H1 (cell line): ENCODE measurements at regions not wholly inside any gene's neighbourhood (a gene's known extent, or its start where the extent isn't known, plus 50 kb on each side); places are given as distances from the start of the nearest gene placed in this dataset.

ENCODE experiments used
- CTCF ChIA-PET: fragments of 300-600 bp; sonication (Branson Sonifier 250); formaldehyde crosslinking; loops from one replicate; lab custom pipeline; 2021; ENCODE audit not compliant: partially characterized antibody; lab: Charles Lee
- POLR2A ChIA-PET: fragments of 300-600 bp; sonication (Branson Sonifier 250); formaldehyde crosslinking; loops from one replicate; lab custom pipeline; 2021; ENCODE audit warnings: inconsistent platforms; ENCODE audit not compliant: partially characterized antibody; lab: Charles Lee
- DNase-seq, 2 experiments: peaks; one replicate each; pipeline versions ENCODE4 v3.0.0 to v3.0.0-alpha.2; 2010 to 2022; ENCODE audit warnings: low spot score in 2 of 2, low read depth in 1 of 2, mixed read lengths in 1 of 2
- FAIRE-seq: peaks from 2 replicates; lab custom pipeline; 2011; peaks lifted over from hg19 to GRCh38; lab: Jason Lieb, UNC
- H2AFZ ChIP-seq: 2 replicates; pipeline ENCODE4 v1.8.1; 2012; ENCODE audit warnings: low read length, inconsistent platforms
- H2AK5ac ChIP-seq: 2 replicates; pipeline ENCODE4 v1.6.1; 2013; ENCODE audit warnings: low read depth, low read length
- H2BK120ac ChIP-seq: replicated peaks from 2 replicates; pipeline ENCODE3; 2013; ENCODE audit warnings: low read depth, low read length, inconsistent platforms
- H2BK12ac ChIP-seq: 2 replicates; pipeline ENCODE4 v1.6.1; 2013; ENCODE audit warnings: low read depth, low read length
- H2BK15ac ChIP-seq: 2 replicates; pipeline ENCODE4 v1.6.1; 2013; ENCODE audit warnings: low read length
- H2BK20ac ChIP-seq: 2 replicates; pipeline ENCODE4 v1.6.1; 2013; ENCODE audit warnings: low read length
- H2BK5ac ChIP-seq: 2 replicates; pipeline ENCODE4 v1.6.1; 2013; ENCODE audit warnings: low read depth, low read length
- H3K14ac ChIP-seq: 2 replicates; pipeline ENCODE4 v1.6.1; 2013; ENCODE audit warnings: inconsistent platforms; ENCODE audit not compliant: insufficient read length
- H3K18ac ChIP-seq: 2 replicates; pipeline ENCODE4 v1.6.1; 2013; ENCODE audit warnings: low read length; ENCODE audit errors: extremely low read depth
- H3K23ac ChIP-seq: 2 replicates; pipeline ENCODE4 v1.6.1; 2013; ENCODE audit warnings: inconsistent platforms; ENCODE audit not compliant: insufficient read length
- H3K23me2 ChIP-seq: 2 replicates; pipeline ENCODE4 v1.6.1; 2013; ENCODE audit warnings: low read depth, low read length
- H3K27ac ChIP-seq: 2 replicates; pipeline ENCODE4 v1.6.1; 2011; ENCODE audit warnings: low read depth, low read length, inconsistent platforms
- H3K27me3 ChIP-seq, 4 experiments: replicated peaks in 1 of 4; 1 replicate in 1 of 4; 2 replicates in 3 of 4; pipeline versions ENCODE4 v1.6.1 to v1.8.1; 2011 to 2013; ENCODE audit warnings: low read length in 3 of 4, mild to moderate bottlenecking in 3 of 4, inconsistent platforms in 2 of 4, mixed read lengths in 2 of 4, moderate library complexity in 1 of 4; ENCODE audit not compliant: control insufficient read depth in 3 of 4, insufficient read depth in 3 of 4; ENCODE audit errors: extremely low read depth in 1 of 4
- H3K36me3 ChIP-seq, 4 experiments: 2 replicates each; pipeline versions ENCODE4 v1.6.1 to v1.8.1; 2011 to 2013; ENCODE audit warnings: mild to moderate bottlenecking in 4 of 4, low read length in 3 of 4, moderate library complexity in 2 of 4, control low read depth in 1 of 4, inconsistent platforms in 1 of 4; ENCODE audit not compliant: insufficient read depth in 4 of 4, control insufficient read depth in 2 of 4
- H3K4ac ChIP-seq: replicated peaks from 2 replicates; pipeline ENCODE3; 2013; ENCODE audit warnings: low read length, low read depth, mixed read lengths, inconsistent platforms; ENCODE audit not compliant: insufficient read length
- H3K4me1 ChIP-seq, 4 experiments: replicated peaks in 1 of 4; 1 replicate in 1 of 4; 2 replicates in 3 of 4; pipeline versions ENCODE4 v1.6.1 to v1.8.1; 2011 to 2013; ENCODE audit warnings: low read length in 3 of 4, inconsistent platforms in 2 of 4, mixed read lengths in 1 of 4; ENCODE audit not compliant: insufficient read depth in 4 of 4, control insufficient read depth in 3 of 4
- H3K4me2 ChIP-seq, 2 experiments: 2 replicates each; pipeline versions ENCODE4 v1.6.1 to v1.8.1; 2011 to 2013; ENCODE audit warnings: low read depth in 2 of 2, low read length in 2 of 2, control low read depth in 1 of 2, inconsistent platforms in 1 of 2, mild to moderate bottlenecking in 1 of 2; ENCODE audit not compliant: insufficient read depth in 1 of 2
- H3K4me3 ChIP-seq, 4 experiments: fragments of 200-600, 300-600 bp in 1 of 4; sonication (generic), shearing (Covaris generic), sonication (Bioruptor Twin) in 1 of 4; 2 replicates each; pipeline versions ENCODE4 v1.5.1 to v1.8.1; 2011 to 2016; ENCODE audit warnings: low read length in 4 of 4, low read depth in 3 of 4, control low read depth in 2 of 4, inconsistent platforms in 2 of 4, mild to moderate bottlenecking in 2 of 4, mixed read lengths in 1 of 4, moderate library complexity in 1 of 4; ENCODE audit not compliant: insufficient read depth in 2 of 4; ENCODE audit errors: extremely low read depth in 1 of 4
- H3K56ac ChIP-seq: replicated peaks from 2 replicates; pipeline ENCODE3; 2013; ENCODE audit warnings: low read depth, mild to moderate bottlenecking, mixed read lengths, low read length, inconsistent platforms; ENCODE audit not compliant: insufficient read length
- H3K79me1 ChIP-seq: 2 replicates; pipeline ENCODE4 v1.6.1; 2013; ENCODE audit warnings: low read depth, low read length, control low read depth
- H3K79me2 ChIP-seq, 2 experiments: 2 replicates each; pipeline versions ENCODE4 v1.6.1 to v1.8.1; 2012 to 2013; ENCODE audit warnings: low read length in 2 of 2, mild to moderate bottlenecking in 2 of 2, inconsistent platforms in 1 of 2; ENCODE audit not compliant: insufficient read depth in 2 of 2, control insufficient read depth in 1 of 2
- H3K9ac ChIP-seq, 4 experiments: replicated peaks in 1 of 4; 1 replicate in 1 of 4; 2 replicates in 3 of 4; pipeline versions ENCODE4 v1.6.1 to v1.8.1; 2011 to 2013; ENCODE audit warnings: low read depth in 3 of 4, low read length in 3 of 4, control low read depth in 2 of 4, mild to moderate bottlenecking in 2 of 4, moderate library complexity in 2 of 4, inconsistent platforms in 1 of 4; ENCODE audit errors: extremely low read depth in 1 of 4
- H3K9me3 ChIP-seq, 2 experiments: 2 replicates each; pipeline versions ENCODE4 v1.6.1 to v1.8.1; 2012 to 2013; ENCODE audit warnings: mild to moderate bottlenecking in 2 of 2, moderate library complexity in 2 of 2, control low read depth in 1 of 2, inconsistent platforms in 1 of 2, low read depth in 1 of 2, low read length in 1 of 2, mixed read lengths in 1 of 2; ENCODE audit not compliant: insufficient read depth in 2 of 2
- H4K20me1 ChIP-seq, 2 experiments: replicated peaks in 1 of 2; 2 replicates each; pipeline versions ENCODE3 to v1.8.1; 2011 to 2013; ENCODE audit warnings: inconsistent platforms in 2 of 2, low read length in 2 of 2, mild to moderate bottlenecking in 1 of 2; ENCODE audit not compliant: insufficient read depth in 2 of 2, control insufficient read depth in 1 of 2
- H4K5ac ChIP-seq: 2 replicates; pipeline ENCODE4 v1.6.1; 2013; ENCODE audit warnings: low read length, low read depth, mixed read lengths, inconsistent platforms; ENCODE audit not compliant: insufficient read length
- H4K8ac ChIP-seq: 2 replicates; pipeline ENCODE4 v1.8.0; 2013; ENCODE audit warnings: mild to moderate bottlenecking, moderate library complexity, low read length, inconsistent platforms; ENCODE audit not compliant: insufficient read depth; ENCODE audit errors: extremely low read depth
- H4K91ac ChIP-seq: replicated peaks from 2 replicates; pipeline ENCODE3; 2013; ENCODE audit warnings: low read length, mixed read lengths, inconsistent platforms; ENCODE audit not compliant: insufficient read length
- BRCA1 ChIP-seq: IDR thresholded peaks from 2 replicates; pipeline ENCODE4 v1.6.1; 2012; ENCODE audit warnings: low read depth, low read length, improper control_type of control experiment
- CHD2 ChIP-seq: IDR thresholded peaks from 2 replicates; pipeline ENCODE4 v1.6.1; 2012; ENCODE audit warnings: low read length, improper control_type of control experiment
- CREB1 ChIP-seq: IDR thresholded peaks from 2 replicates; pipeline ENCODE4 v1.6.1; 2012; ENCODE audit warnings: inconsistent platforms
- CTBP2 ChIP-seq: IDR thresholded peaks from 2 replicates; pipeline ENCODE4 v1.7.0; 2011; ENCODE audit warnings: borderline replicate concordance, mild to moderate bottlenecking, moderate library complexity, mixed read lengths, low read length; ENCODE audit not compliant: insufficient read depth, insufficient read length
- RAD21 ChIP-seq, 2 experiments: IDR thresholded peaks in 1 of 2; conservative IDR thresholded peaks in 1 of 2; 2 replicates each; pipeline ENCODE4 v1.6.1; 2011; ENCODE audit warnings: low read depth in 2 of 2, low read length in 2 of 2, improper control_type of control experiment in 1 of 2, inconsistent platforms in 1 of 2, mild to moderate bottlenecking in 1 of 2, moderate library complexity in 1 of 2
- SAP30 ChIP-seq: fragments of 300-600 bp; sonication (generic); IDR thresholded peaks from 2 replicates; pipeline ENCODE4 v1.7.1; 2012; ENCODE audit warnings: low read length, moderate library complexity, mild to moderate bottlenecking, inconsistent platforms; ENCODE audit not compliant: insufficient read depth, insufficient replicate concordance
- SIN3A ChIP-seq, 2 experiments: IDR thresholded peaks in 1 of 2; conservative IDR thresholded peaks in 1 of 2; 2 replicates each; pipeline ENCODE4 v1.6.1; 2011 to 2012; ENCODE audit warnings: low read length in 2 of 2, improper control_type of control experiment in 1 of 2, low read depth in 1 of 2, mild to moderate bottlenecking in 1 of 2
- SIRT6 ChIP-seq: IDR thresholded peaks from one replicate; pipeline ENCODE4 v1.7.1; 2012; ENCODE audit warnings: low read length, inconsistent platforms
- SP1 ChIP-seq: IDR thresholded peaks from 2 replicates; pipeline ENCODE4 v1.6.1; 2011; ENCODE audit warnings: low read depth, low read length
- TEAD4 ChIP-seq: IDR thresholded peaks from 2 replicates; pipeline ENCODE4 v1.6.1; 2012; ENCODE audit warnings: low read depth, low read length, inconsistent platforms, mixed read lengths
- WGBS, 2 experiments: shearing (Covaris generic) in 1 of 2; methylation state at CpG; one replicate each; pipeline versions ENCODE4 v1.1.6 to v1.1.7; 2013 to 2015; ENCODE audit warnings: low lambda C conversion rate in 2 of 2, mixed read lengths in 2 of 2, inconsistent platforms in 1 of 2, low coverage in 1 of 2, missing lambda C conversion rate in 1 of 2; ENCODE audit not compliant: insufficient replicate concordance in 2 of 2, insufficient coverage in 1 of 2, insufficient read length in 1 of 2; ENCODE audit errors: extremely low coverage in 1 of 2, missing lambda C conversion rate in 1 of 2; 5-methylcytosine and 5-hydroxymethylcytosine counted together
- TF ChIP-seq, protein P1 (sequence below): IDR thresholded peaks from 2 replicates; pipeline ENCODE4 v1.6.1; 2012; ENCODE audit warnings: inconsistent platforms

DNA sequence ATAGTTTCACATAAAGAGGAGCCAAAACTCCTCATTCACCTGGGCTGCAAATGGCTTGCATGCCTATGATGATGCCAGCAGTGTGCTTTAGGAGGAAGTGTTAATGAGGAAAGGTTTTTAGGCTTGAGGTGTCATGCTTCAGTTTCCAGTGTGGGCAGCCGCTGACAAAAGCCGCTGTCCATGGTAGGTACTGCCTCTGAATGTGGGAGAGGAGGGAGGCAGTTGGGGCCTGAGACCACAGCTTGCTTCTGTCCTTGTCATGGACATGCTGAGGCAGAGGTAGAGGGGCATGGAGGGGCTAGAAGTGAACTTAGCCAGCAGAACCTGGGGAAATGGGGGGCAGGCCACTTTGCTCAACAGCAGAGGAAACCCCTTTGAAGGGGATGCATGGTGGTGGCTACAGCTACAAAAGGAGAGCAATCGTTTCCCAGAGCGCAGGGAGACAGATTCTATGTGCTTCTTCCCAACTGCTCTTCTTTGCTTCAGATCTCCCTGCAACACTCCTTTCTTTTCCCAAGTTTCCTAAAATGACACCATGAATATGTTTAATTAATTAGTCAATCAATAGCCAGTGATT lies 372.1 kb upstream of the CNR1 start:
- peak; percentile 33 to 81 for DNase-seq

More for the DNA sequence above, 372.1 kb upstream of the CNR1 start:
- no peaks in the 10 kb centered on the region for H3K9me3 ChIP-seq
- H2BK15ac ChIP-seq: no peak overlapping the region
- H3K4ac ChIP-seq: no peak overlapping the region
- no peaks in the 10 kb centered on the region for H3K79me2 ChIP-seq
- H3K4me1 ChIP-seq: peaks cover 0 to 6% (median 0%) of the 10 kb centered on the region in 4 experiments; a peak in 2 of 7 replicates
- H4K20me1 ChIP-seq: peaks cover 0 to 2% of the 10 kb centered on the region in 2 experiments
- peak; percentile 82 for FAIRE-seq
- H2BK12ac ChIP-seq: no peak overlapping the region
- POLR2A ChIA-PET: no interaction called here
- CTCF ChIA-PET: interaction anchor here (0.8 to 1.3 kb wide), 2 partner anchors 11 to 797 kb away, joined by 3 read pairs; no protein-coding TSS in a partner anchor
- H3K27me3 ChIP-seq: no peaks in the 10 kb centered on the region
- no peak overlapping the region for H2BK20ac ChIP-seq
- no peak overlapping the region for H2AFZ ChIP-seq
- H4K5ac ChIP-seq: no peak overlapping the region
- H4K8ac ChIP-seq: no peak overlapping the region
- WGBS, 2 experiments: 82% methylated on average over 4 of the region's 4 CpGs; no CpG with 5 or more reads in 1 of the 2 experiments
- no peaks in the 10 kb centered on the region for H3K79me1 ChIP-seq
- H2AK5ac ChIP-seq: no peak overlapping the region
- no peak overlapping the region for H3K14ac ChIP-seq
- TF ChIP-seq SP1: no peak
- no peak for TF ChIP-seq SIRT6
- TF ChIP-seq TEAD4: 0 out of 2 replicates have a peak, but pooled peaks have one; percentile 9
- TF ChIP-seq CREB1: 0 out of 2 replicates have a peak, but pooled peaks have one; percentile 37
- peak; percentile 81 to 85; a peak in 2 of 4 replicates for TF ChIP-seq SIN3A (conservative IDR thresholded peaks at IDR 0.05 in 1 of 2, IDR thresholded peaks at IDR 0.05 in 1 of 2; ENCODE audit: low read depth in 1 of 2, low read length in 2 of 2)
- TF ChIP-seq, protein P1, sequence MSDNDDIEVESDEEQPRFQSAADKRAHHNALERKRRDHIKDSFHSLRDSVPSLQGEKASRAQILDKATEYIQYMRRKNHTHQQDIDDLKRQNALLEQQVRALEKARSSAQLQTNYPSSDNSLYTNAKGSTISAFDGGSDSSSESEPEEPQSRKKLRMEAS: 0 out of 2 replicates have a peak, but pooled peaks have one; percentile 40
- TF ChIP-seq CTBP2: no peak
- TF ChIP-seq CHD2: no peak
- no peak for TF ChIP-seq BRCA1
- no peak for TF ChIP-seq RAD21 (IDR thresholded peaks at IDR 0.05 in 1 of 2, conservative IDR thresholded peaks at IDR 0.05 in 1 of 2; ENCODE audit: low read depth in 2 of 2, low read length in 2 of 2)
- no peak for TF ChIP-seq SAP30
- TF ChIP-seq, all 59 proteins: peak for 4
- H3K23me2 ChIP-seq: no peaks in the 10 kb centered on the region
- no peak overlapping the region for H3K9ac ChIP-seq
- H3K27ac ChIP-seq: no peak overlapping the region
- no peak overlapping the region for H3K18ac ChIP-seq
- no peak overlapping the region for H4K91ac ChIP-seq
- H3K4me2 ChIP-seq: no peak overlapping the region
- H2BK5ac ChIP-seq: no peak overlapping the region
- H3K23ac ChIP-seq: no peak overlapping the region
- no peak overlapping the region for H2BK120ac ChIP-seq
- H3K56ac ChIP-seq: no peak overlapping the region
- H3K4me3 ChIP-seq: no peak overlapping the region
- no peaks in the 10 kb centered on the region for H3K36me3 ChIP-seq
